Endothelial cell (in vitro differentiated cells): ENCODE measurements at regions not wholly inside any gene's neighbourhood (a gene's known extent, or its start where the extent isn't known, plus 50 kb on each side); places are given as distances from the start of the nearest gene placed in this dataset.

ENCODE experiments used
- DNase-seq: peaks from one replicate; pipeline ENCODE4 v3.0.0; 2021; ENCODE audit warnings: low spot score
- H3K27ac Mint-ChIP-seq: one replicate; pipeline ENCODE4 v1.8.0; 2021; ENCODE audit warnings: mixed read lengths, inconsistent platforms; ENCODE audit not compliant: unreplicated experiment
- H3K27me3 Mint-ChIP-seq: one replicate; pipeline ENCODE4 v1.8.0; 2021; ENCODE audit warnings: mild to moderate bottlenecking, moderate library complexity, mixed read lengths, inconsistent platforms; ENCODE audit not compliant: unreplicated experiment
- H3K36me3 Mint-ChIP-seq: one replicate; pipeline ENCODE4 v1.8.0; 2021; ENCODE audit warnings: mild to moderate bottlenecking, low read depth, mixed read lengths, inconsistent platforms; ENCODE audit not compliant: unreplicated experiment
- H3K4me1 Mint-ChIP-seq: one replicate; pipeline ENCODE4 v1.8.0; 2021; ENCODE audit warnings: mild to moderate bottlenecking, mixed read lengths, inconsistent platforms; ENCODE audit not compliant: unreplicated experiment
- H3K4me3 Mint-ChIP-seq: one replicate; pipeline ENCODE4 v1.8.0; 2021; ENCODE audit warnings: mild to moderate bottlenecking, mixed read lengths, inconsistent platforms; ENCODE audit not compliant: unreplicated experiment
- H3K9me3 Mint-ChIP-seq: one replicate; pipeline ENCODE4 v1.8.0; 2021; ENCODE audit warnings: mixed read lengths, inconsistent platforms; ENCODE audit not compliant: unreplicated experiment
- TF ChIP-seq, protein P1 (sequence below): fragments of 200-600 bp; sonication (generic); IDR thresholded peaks from one replicate; pipeline ENCODE4 v1.5.0; 2021; ENCODE audit warnings: antibody characterized with exemption; ENCODE audit not compliant: unreplicated experiment

DNA sequence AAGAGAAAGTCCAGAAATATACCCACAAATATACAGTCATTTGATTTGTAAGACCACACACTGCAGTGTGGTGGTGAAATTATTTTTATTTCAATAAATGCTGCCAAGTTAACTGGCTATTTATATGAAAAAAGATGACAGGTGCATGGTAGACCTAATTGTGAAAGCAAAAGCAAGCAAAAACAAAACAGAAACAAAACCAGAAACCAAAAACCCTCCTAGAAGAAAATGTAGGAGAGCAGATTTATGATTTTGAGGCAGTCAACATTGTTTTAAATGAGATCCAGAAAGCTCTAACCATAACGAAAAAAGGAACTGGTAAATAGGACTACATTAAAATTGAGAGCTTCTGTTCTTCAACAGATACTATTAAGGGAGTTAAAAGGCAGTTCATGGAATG is 303.6 kb downstream of the PRDM2 start:
- Mint-ChIP-seq H3K27me3 (no peaks in the 10 kb centered on the region), H3K9me3 (peaks cover 6% of the 10 kb centered on the region), H3K27ac (no peak overlapping the region), H3K36me3 (no peaks in the 10 kb centered on the region), H3K4me1 (no peaks in the 10 kb centered on the region), H3K4me3 (no peak overlapping the region)
- TF ChIP-seq, protein P1, sequence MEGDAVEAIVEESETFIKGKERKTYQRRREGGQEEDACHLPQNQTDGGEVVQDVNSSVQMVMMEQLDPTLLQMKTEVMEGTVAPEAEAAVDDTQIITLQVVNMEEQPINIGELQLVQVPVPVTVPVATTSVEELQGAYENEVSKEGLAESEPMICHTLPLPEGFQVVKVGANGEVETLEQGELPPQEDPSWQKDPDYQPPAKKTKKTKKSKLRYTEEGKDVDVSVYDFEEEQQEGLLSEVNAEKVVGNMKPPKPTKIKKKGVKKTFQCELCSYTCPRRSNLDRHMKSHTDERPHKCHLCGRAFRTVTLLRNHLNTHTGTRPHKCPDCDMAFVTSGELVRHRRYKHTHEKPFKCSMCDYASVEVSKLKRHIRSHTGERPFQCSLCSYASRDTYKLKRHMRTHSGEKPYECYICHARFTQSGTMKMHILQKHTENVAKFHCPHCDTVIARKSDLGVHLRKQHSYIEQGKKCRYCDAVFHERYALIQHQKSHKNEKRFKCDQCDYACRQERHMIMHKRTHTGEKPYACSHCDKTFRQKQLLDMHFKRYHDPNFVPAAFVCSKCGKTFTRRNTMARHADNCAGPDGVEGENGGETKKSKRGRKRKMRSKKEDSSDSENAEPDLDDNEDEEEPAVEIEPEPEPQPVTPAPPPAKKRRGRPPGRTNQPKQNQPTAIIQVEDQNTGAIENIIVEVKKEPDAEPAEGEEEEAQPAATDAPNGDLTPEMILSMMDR: no peak
- DNase-seq: no peak

- Mint-ChIP-seq H3K9me3 (peaks cover 6% of the 10 kb centered on the region), H3K27ac (no peak overlapping the region), H3K4me3 (no peak overlapping the region), H3K27me3 (no peaks in the 10 kb centered on the region), H3K4me1 (no peaks in the 10 kb centered on the region), H3K36me3 (no peaks in the 10 kb centered on the region)
- DNase-seq: no peak
- TF ChIP-seq, protein P1: no peak
Observed at GRCh38 chr1:14009582-14009981, 309.6 kb downstream of the PRDM2 start.

- TF ChIP-seq, protein P1: no peak
- Mint-ChIP-seq H3K9me3 (peaks cover 6% of the 10 kb centered on the region), H3K4me3 (no peak overlapping the region), H3K4me1 (no peaks in the 10 kb centered on the region), H3K27me3 (no peaks in the 10 kb centered on the region), H3K27ac (no peak overlapping the region), H3K36me3 (no peaks in the 10 kb centered on the region)
- DNase-seq: no peak
Observed at GRCh38 chr1:14010476-14010875, 310.5 kb downstream of the PRDM2 start.

DNA sequence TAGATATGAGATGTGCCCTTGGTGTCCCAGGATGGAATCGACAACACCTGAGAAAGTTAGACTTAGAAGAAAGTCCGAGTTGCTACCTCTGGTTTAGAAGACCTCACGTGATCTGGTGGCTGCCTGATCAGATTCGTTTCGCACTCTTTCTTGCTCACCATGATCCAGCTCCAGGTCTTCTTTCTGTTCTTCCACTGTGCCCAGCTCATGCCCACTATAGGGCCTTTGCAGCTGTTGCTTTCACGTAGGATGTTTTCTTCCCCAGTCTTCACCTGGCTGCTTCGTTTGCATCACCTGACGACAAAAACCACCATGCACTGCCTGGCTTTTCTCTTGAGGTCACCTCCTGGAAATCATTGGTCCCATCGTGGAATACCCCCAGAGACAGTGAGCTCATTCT is 311.1 kb downstream of the PRDM2 start:
- Mint-ChIP-seq H3K9me3 (peaks cover 6% of the 10 kb centered on the region), H3K36me3 (no peaks in the 10 kb centered on the region), H3K27ac (no peak overlapping the region), H3K4me3 (no peak overlapping the region), H3K27me3 (no peaks in the 10 kb centered on the region), H3K4me1 (no peaks in the 10 kb centered on the region)
- DNase-seq: no peak
- TF ChIP-seq, protein P1: no peak

DNA sequence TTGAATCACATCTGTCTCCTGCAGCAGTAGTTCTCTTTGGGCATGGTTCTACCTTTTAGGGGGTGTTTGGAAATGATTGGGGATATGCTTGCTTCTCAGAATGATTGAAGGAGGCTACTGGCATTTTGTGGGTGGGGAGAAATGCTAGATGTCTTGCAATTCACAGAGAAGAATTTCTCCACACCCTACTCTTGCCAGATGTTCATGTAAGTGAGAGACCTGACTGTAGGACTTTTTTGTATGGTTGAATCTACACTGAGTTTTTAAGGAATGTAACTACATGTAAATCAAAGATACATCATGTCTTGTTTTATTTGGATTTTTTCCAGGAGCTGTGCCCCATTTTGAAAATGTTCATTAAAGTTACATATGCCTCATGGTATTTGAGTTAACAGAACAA is 311.9 kb downstream of the PRDM2 start:
- DNase-seq: no peak
- H3K27ac Mint-ChIP-seq: no peak overlapping the region
- peaks cover under 1% of the 10 kb centered on the region for H3K27me3 Mint-ChIP-seq
- H3K9me3 Mint-ChIP-seq: peaks cover 5% of the 10 kb centered on the region
- no peaks in the 10 kb centered on the region for H3K4me1 Mint-ChIP-seq
- no peak overlapping the region for H3K4me3 Mint-ChIP-seq
- H3K36me3 Mint-ChIP-seq: no peaks in the 10 kb centered on the region
- TF ChIP-seq, protein P1: no peak
